ENCODE measurements at regions not wholly inside any gene's neighbourhood (a gene's known extent, or its start where the extent isn't known, plus 50 kb on each side); places are given as distances from the start of the nearest gene placed in this dataset.

DNA sequence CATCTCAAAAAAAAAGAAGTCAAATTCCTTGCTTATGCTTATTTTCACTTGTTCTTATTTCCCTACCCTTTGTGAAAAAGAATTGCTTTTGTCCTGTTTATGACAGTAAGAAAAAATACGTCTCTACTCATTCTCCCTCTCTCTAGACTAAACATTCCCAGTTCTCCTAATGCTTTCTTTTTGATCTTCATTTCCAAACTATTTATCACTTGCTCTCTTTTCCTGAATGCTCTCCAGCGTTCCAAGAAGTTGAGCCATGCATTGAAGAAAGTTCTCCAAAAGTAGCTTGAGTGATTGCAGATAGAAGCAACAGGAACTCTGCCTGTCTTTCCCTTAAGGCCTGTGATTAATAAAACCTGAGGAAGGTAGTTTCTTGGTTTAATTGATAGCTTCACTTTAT, 53.1 kb upstream of the TMEM170B start:
- 83 to 95% (median 91%) methylated on average over 2 of the region's 2 CpGs for WGBS, 5 donors
- no peak for TF ChIP-seq POLR2A (IDR thresholded peaks at IDR 0.05)
- no peak for TF ChIP-seq POLR2AphosphoS5 (IDR thresholded peaks at IDR 0.05)
- TF ChIP-seq, protein P1, sequence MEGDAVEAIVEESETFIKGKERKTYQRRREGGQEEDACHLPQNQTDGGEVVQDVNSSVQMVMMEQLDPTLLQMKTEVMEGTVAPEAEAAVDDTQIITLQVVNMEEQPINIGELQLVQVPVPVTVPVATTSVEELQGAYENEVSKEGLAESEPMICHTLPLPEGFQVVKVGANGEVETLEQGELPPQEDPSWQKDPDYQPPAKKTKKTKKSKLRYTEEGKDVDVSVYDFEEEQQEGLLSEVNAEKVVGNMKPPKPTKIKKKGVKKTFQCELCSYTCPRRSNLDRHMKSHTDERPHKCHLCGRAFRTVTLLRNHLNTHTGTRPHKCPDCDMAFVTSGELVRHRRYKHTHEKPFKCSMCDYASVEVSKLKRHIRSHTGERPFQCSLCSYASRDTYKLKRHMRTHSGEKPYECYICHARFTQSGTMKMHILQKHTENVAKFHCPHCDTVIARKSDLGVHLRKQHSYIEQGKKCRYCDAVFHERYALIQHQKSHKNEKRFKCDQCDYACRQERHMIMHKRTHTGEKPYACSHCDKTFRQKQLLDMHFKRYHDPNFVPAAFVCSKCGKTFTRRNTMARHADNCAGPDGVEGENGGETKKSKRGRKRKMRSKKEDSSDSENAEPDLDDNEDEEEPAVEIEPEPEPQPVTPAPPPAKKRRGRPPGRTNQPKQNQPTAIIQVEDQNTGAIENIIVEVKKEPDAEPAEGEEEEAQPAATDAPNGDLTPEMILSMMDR (IDR thresholded peaks at IDR 0.05 in 8 of 11, conservative IDR thresholded peaks at IDR 0.05 in 3 of 11), result no peak
- Histone ChIP-seq H3K36me3 (no peaks in the 10 kb centered on the region), H3K27me3 (replicated peaks in 1 of 7) (no peaks in the 10 kb centered on the region), H3K4me3 (no peak overlapping the region), H3K9me3 (no peaks in the 10 kb centered on the region), H3K4me1 (no peaks in the 10 kb centered on the region), H3K27ac (no peak overlapping the region)
- DNase-seq, result no peak
- intact Hi-C loops (cut with DNase I; ENCODE audit: low total_unique reads), result no loop called here

DNA sequence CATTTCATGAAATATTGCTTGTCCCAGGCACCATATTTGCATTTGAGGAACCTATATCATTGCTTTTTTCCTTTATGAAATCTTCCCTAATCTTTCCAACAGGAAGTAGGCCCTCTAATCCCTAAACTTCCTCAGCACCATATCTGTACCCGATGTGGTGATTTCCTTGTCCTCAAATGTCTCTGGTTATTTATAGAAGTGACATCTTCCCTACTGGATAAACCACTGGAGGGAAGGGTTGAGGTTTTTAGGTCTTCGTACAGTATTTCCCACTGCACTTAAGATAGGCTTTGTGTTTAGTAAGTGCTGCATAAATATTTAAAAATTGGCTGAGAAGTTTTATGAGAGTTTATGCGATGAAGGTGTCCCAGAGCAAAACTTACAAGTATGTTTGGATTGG, 54.9 kb upstream of the TMEM170B start:
- Histone ChIP-seq H3K4me3 (no peak overlapping the region), H3K4me1 (no peaks in the 10 kb centered on the region), H3K27me3 (replicated peaks in 1 of 7) (no peaks in the 10 kb centered on the region), H3K36me3 (no peaks in the 10 kb centered on the region), H3K9me3 (no peaks in the 10 kb centered on the region), H3K27ac (no peak overlapping the region)
- DNase-seq, result no peak
- intact Hi-C loops (cut with DNase I; ENCODE audit: low total_unique reads), result no loop called here
- TF ChIP-seq, protein P1 (IDR thresholded peaks at IDR 0.05 in 8 of 11, conservative IDR thresholded peaks at IDR 0.05 in 3 of 11), result no peak
- TF ChIP-seq POLR2A (IDR thresholded peaks at IDR 0.05), result no peak
- no peak for TF ChIP-seq POLR2AphosphoS5 (IDR thresholded peaks at IDR 0.05)
- WGBS, 5 donors, result 61 to 70% (median 62%) methylated on average over 3 of the region's 3 CpGs

DNA sequence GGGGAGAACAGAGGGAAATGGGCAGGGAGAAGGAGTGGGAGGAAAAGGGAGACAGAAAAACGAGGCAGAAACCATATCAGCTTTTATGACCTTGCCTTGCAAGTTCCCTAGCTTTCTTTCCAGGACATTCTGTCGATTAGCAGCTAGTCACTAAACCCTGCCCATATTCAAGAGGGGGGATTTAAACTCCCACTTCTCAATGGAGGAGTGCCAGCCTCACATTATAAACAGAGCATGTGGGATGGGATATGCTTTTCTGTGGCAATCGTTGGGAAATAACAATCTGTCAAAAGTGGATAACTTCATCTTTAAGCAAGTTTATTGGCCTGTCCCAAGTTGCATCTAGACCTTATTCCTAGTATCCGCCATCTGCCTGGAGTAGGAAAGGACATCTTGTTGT, 57.0 kb upstream of the TMEM170B start:
- intact Hi-C loops (cut with DNase I; ENCODE audit: low total_unique reads), result no loop called here
- no peak overlapping the region for H3K27ac ChIP-seq
- DNase-seq, result no peak
- H3K4me3 ChIP-seq, result no peak overlapping the region
- no peaks in the 10 kb centered on the region for H3K36me3 ChIP-seq
- no peaks in the 10 kb centered on the region for H3K27me3 ChIP-seq (replicated peaks in 1 of 7)
- no peaks in the 10 kb centered on the region for H3K4me1 ChIP-seq
- TF ChIP-seq POLR2AphosphoS5 (IDR thresholded peaks at IDR 0.05), result no peak
- no peak for TF ChIP-seq POLR2A (IDR thresholded peaks at IDR 0.05)
- TF ChIP-seq, protein P1 (IDR thresholded peaks at IDR 0.05 in 8 of 11, conservative IDR thresholded peaks at IDR 0.05 in 3 of 11), result no peak
- WGBS, 5 donors, result 54 to 75% (median 61%) methylated on average over 4 of the region's 4 CpGs
- no peaks in the 10 kb centered on the region for H3K9me3 ChIP-seq

DNA sequence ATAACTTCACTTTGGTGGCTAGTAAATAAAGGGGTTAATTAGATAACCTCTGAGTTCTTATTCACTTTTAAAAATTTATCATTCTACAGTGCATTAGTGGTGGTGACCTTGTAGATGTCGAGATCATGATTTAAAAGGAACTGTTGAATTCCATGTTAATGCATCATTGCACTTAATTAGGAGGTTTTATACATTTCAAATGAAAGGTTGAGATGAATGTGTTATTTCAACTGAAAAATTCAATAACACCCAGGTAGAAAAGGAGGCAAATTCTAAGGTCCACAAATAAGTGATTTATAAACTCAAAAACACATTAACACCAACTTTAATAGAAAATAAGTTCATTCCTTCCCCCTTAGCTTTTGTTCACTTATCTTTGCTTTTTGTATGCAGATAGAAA, 58.3 kb upstream of the TMEM170B start:
- Histone ChIP-seq H3K27ac (no peak overlapping the region), H3K4me1 (peaks cover 0 to 2% (median 0%) of the 10 kb centered on the region in 6 donors), H3K27me3 (replicated peaks in 1 of 7) (no peaks in the 10 kb centered on the region), H3K9me3 (no peaks in the 10 kb centered on the region), H3K4me3 (no peak overlapping the region), H3K36me3 (no peaks in the 10 kb centered on the region)
- TF ChIP-seq, protein P1 (IDR thresholded peaks at IDR 0.05 in 8 of 11, conservative IDR thresholded peaks at IDR 0.05 in 3 of 11), result no peak
- WGBS, 5 donors, result 74 to 92% (median 77%) methylated on average over 1 of the region's 1 CpG
- intact Hi-C loops (cut with DNase I; ENCODE audit: low total_unique reads), result no loop called here
- no peak for DNase-seq
